AG04449 (cell line): ENCODE measurements at regions not wholly inside any gene's neighbourhood (a gene's known extent, or its start where the extent isn't known, plus 50 kb on each side); places are given as distances from the start of the nearest gene placed in this dataset.

Experiments used
- CTCF ChIA-PET: fragments of 350-600 bp; formaldehyde crosslinking; extraction: SDS; loops from one replicate; lab custom pipeline; 2021; ENCODE audit warnings: antibody characterized with exemption; lab: Yijun Ruan, JAX
- POLR2A ChIA-PET: fragments of 400-600, 350-600 bp; formaldehyde crosslinking; extraction: SDS; loops from one replicate; lab custom pipeline; 2020; ENCODE audit warnings: antibody characterized with exemption, inconsistent platforms; lab: Yijun Ruan, JAX
- DNase-seq: peaks from one replicate; pipeline ENCODE4 v3.0.0-alpha.2; 2010; ENCODE audit warnings: low read depth, low spot score
- H3K4me3 ChIP-seq: 2 replicates; pipeline ENCODE4 v1.5.1; 2011; ENCODE audit warnings: low read depth, mild to moderate bottlenecking, control low read depth, low read length
- TF ChIP-seq, protein P1 (sequence below): IDR thresholded peaks from one replicate; pipeline ENCODE4 v1.5.1; 2011; ENCODE audit warnings: mild to moderate bottlenecking, moderate library complexity, low read length, control low read depth, inconsistent platforms; ENCODE audit not compliant: insufficient read depth; ENCODE audit errors: missing control alignments

GRCh38 chr9:111107141-111107540, 68.9 kb upstream of the LPAR1 start:
- ChIA-PET CTCF (no interaction called here), POLR2A (no interaction called here)
- no peak for DNase-seq
- TF ChIP-seq, protein P1, sequence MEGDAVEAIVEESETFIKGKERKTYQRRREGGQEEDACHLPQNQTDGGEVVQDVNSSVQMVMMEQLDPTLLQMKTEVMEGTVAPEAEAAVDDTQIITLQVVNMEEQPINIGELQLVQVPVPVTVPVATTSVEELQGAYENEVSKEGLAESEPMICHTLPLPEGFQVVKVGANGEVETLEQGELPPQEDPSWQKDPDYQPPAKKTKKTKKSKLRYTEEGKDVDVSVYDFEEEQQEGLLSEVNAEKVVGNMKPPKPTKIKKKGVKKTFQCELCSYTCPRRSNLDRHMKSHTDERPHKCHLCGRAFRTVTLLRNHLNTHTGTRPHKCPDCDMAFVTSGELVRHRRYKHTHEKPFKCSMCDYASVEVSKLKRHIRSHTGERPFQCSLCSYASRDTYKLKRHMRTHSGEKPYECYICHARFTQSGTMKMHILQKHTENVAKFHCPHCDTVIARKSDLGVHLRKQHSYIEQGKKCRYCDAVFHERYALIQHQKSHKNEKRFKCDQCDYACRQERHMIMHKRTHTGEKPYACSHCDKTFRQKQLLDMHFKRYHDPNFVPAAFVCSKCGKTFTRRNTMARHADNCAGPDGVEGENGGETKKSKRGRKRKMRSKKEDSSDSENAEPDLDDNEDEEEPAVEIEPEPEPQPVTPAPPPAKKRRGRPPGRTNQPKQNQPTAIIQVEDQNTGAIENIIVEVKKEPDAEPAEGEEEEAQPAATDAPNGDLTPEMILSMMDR, result no peak
- H3K4me3 ChIP-seq, result no peak overlapping the region

DNA sequence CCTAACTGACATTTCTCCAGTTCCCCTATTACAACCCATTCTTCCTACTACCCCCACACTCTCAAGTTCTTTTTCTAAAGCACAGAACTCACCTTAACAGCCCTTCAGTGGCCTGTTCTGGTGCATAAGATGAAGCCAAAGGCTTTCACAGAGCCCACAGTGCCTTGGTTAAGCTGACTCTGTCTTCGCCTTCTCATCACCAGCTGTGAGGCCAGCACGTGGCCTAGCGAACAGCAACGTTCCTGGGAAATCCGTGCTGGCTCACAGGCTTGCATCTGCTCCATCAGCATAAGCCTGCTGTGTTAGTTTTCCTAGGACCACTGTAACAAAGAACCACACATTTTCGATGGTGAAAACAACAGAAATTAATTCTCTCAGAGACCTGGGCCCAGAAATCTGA, 67.9 kb upstream of the LPAR1 start:
- H3K4me3 ChIP-seq, result no peak overlapping the region
- POLR2A ChIA-PET, result no interaction called here
- TF ChIP-seq, protein P1, result no peak
- CTCF ChIA-PET, result no interaction called here
- DNase-seq, result no peak

GRCh38 chr9:111102793-111103464, 64.7 kb upstream of the LPAR1 start:
- ChIA-PET POLR2A (no interaction called here), CTCF (no interaction called here)
- no peak overlapping the region for H3K4me3 ChIP-seq
- TF ChIP-seq, protein P1, result no peak
- no peak for DNase-seq

- TF ChIP-seq, protein P1, result no peak
- H3K4me3 ChIP-seq, result no peak overlapping the region
- no peak for DNase-seq
- ChIA-PET POLR2A (no interaction called here), CTCF (interaction anchor here (0.7 to 0.9 kb wide), 2 partner anchors 11 to 21 kb away, joined by 3 read pairs; no protein-coding TSS in a partner anchor)
These were observed 61.1 kb upstream of the LPAR1 start for GRCh38 chr9:111099199-111100008.

- DNase-seq, result no peak
- CTCF ChIA-PET, result interaction anchor here (0.9 kb wide), 1 partner anchor 13 kb away, joined by 3 read pairs; no protein-coding TSS in a partner anchor
- TF ChIP-seq, protein P1, result no peak
- no peak overlapping the region for H3K4me3 ChIP-seq
- POLR2A ChIA-PET, result no interaction called here
These were observed 59.8 kb upstream of the LPAR1 start for GRCh38 chr9:111098093-111098492.

DNA sequence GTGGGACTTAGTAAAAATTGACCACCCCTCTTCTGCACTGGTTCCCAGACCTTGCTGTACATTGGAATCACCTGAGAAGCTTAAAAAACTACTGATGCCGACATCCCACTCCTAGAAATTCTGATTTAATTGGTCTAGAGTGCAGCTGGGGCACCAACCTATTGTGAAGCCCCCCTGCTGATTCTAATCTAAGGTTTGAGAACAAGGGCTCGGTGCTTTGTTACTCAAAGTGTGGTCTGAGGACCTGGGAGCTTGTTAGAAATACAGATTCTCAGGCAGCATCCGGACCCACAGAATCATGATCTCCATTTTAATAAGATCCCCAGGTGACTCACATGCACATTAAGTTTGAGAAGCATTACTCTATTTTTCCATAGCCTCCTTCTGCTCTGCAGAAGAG, 57.8 kb upstream of the LPAR1 start:
- POLR2A ChIA-PET, result no interaction called here
- CTCF ChIA-PET, result no interaction called here
- TF ChIP-seq, protein P1, result no peak
- no peak overlapping the region for H3K4me3 ChIP-seq
- no peak for DNase-seq
